ENCODE measurements at regions not wholly inside any gene's neighbourhood (a gene's known extent, or its start where the extent isn't known, plus 50 kb on each side); places are given as distances from the start of the nearest gene placed in this dataset.
A peak's percentile ranks its signal among the peaks of the same experiment; 100 is the strongest.

GRCh38 chr5:106380736-106381135 lies 1290.0 kb downstream of the EFNA5 start:
- Histone ChIP-seq H3K27me3 (ENCODE audit: control insufficient read depth, insufficient read depth, low read length) (no peaks in the 10 kb centered on the region), H3K9me3 (ENCODE audit: control insufficient read depth, insufficient read depth, low read length) (no peaks in the 10 kb centered on the region), H3K27ac (ENCODE audit: low read depth, low read length) (peak overlapping the region; percentile 60), H3K4me3 (ENCODE audit: low read depth, low read length) (no peak overlapping the region)
- DNase-seq (ENCODE audit: low read depth, low spot score) = peak; percentile 30
- POLR2A ChIA-PET = no interaction called here
- CTCF ChIA-PET = no interaction called here
- TF ChIP-seq CTCF (IDR thresholded peaks at IDR 0.05; ENCODE audit: low read depth, low read length) = no peak

GRCh38 chr5:106376522-106376921 lies 1294.2 kb downstream of the EFNA5 start:
- Histone ChIP-seq H3K9me3 (ENCODE audit: control insufficient read depth, insufficient read depth, low read length) (no peaks in the 10 kb centered on the region), H3K27me3 (ENCODE audit: control insufficient read depth, insufficient read depth, low read length) (no peaks in the 10 kb centered on the region), H3K4me3 (ENCODE audit: low read depth, low read length) (no peak overlapping the region), H3K27ac (ENCODE audit: low read depth, low read length) (no peak overlapping the region)
- CTCF ChIA-PET = interaction anchor here (0.9 kb wide), 1 partner anchor 78 kb away, joined by 3 read pairs; no protein-coding TSS in a partner anchor
- POLR2A ChIA-PET = no interaction called here
- no peak for DNase-seq (ENCODE audit: low read depth, low spot score)
- no peak for TF ChIP-seq CTCF (IDR thresholded peaks at IDR 0.05; ENCODE audit: low read depth, low read length)

GRCh38 chr5:106374956-106375355 lies 1295.8 kb downstream of the EFNA5 start:
- no peaks in the 10 kb centered on the region for H3K27me3 ChIP-seq (ENCODE audit: control insufficient read depth, insufficient read depth, low read length)
- no peaks in the 10 kb centered on the region for H3K9me3 ChIP-seq (ENCODE audit: control insufficient read depth, insufficient read depth, low read length)
- no peak overlapping the region for H3K4me3 ChIP-seq (ENCODE audit: low read depth, low read length)
- CTCF ChIA-PET = no interaction called here
- TF ChIP-seq CTCF (IDR thresholded peaks at IDR 0.05; ENCODE audit: low read depth, low read length) = no peak
- no peak overlapping the region for H3K27ac ChIP-seq (ENCODE audit: low read depth, low read length)
- POLR2A ChIA-PET = no interaction called here
- no peak for DNase-seq (ENCODE audit: low read depth, low spot score)

GRCh38 chr5:106368021-106368420 lies 1302.7 kb downstream of the EFNA5 start:
- no peak overlapping the region for H3K27ac ChIP-seq (ENCODE audit: low read depth, low read length)
- TF ChIP-seq CTCF (IDR thresholded peaks at IDR 0.05; ENCODE audit: low read depth, low read length) = no peak
- ChIA-PET CTCF (no interaction called here), POLR2A (no interaction called here)
- H3K27me3 ChIP-seq (ENCODE audit: control insufficient read depth, insufficient read depth, low read length) = no peaks in the 10 kb centered on the region
- no peak for DNase-seq (ENCODE audit: low read depth, low spot score)
- no peaks in the 10 kb centered on the region for H3K9me3 ChIP-seq (ENCODE audit: control insufficient read depth, insufficient read depth, low read length)
- no peak overlapping the region for H3K4me3 ChIP-seq (ENCODE audit: low read depth, low read length)

- no peak overlapping the region for H3K27ac ChIP-seq (ENCODE audit: low read depth, low read length)
- POLR2A ChIA-PET = no interaction called here
- CTCF ChIA-PET = no interaction called here
- no peaks in the 10 kb centered on the region for H3K9me3 ChIP-seq (ENCODE audit: control insufficient read depth, insufficient read depth, low read length)
- no peak for TF ChIP-seq CTCF (IDR thresholded peaks at IDR 0.05; ENCODE audit: low read depth, low read length)
- H3K27me3 ChIP-seq (ENCODE audit: control insufficient read depth, insufficient read depth, low read length) = no peaks in the 10 kb centered on the region
- no peak overlapping the region for H3K4me3 ChIP-seq (ENCODE audit: low read depth, low read length)
- DNase-seq (ENCODE audit: low read depth, low spot score) = no peak
Measured at GRCh38 chr5:106367281-106367680, 1303.5 kb downstream of the EFNA5 start.
